IMR-90 (cell line): ENCODE measurements at regions not wholly inside any gene's neighbourhood (a gene's known extent, or its start where the extent isn't known, plus 50 kb on each side); places are given as distances from the start of the nearest gene placed in this dataset.

Experiments used
- ATAC-seq: fragments of 200-7000 bp; cut with Tn5 transposase; 2 replicates; pipeline ENCODE4 v1.9.1; 2020; ENCODE audit warnings: low read depth, mild to moderate bottlenecking, moderate library complexity
- BruUV-seq: library from RNA; stranded (reverse); fragments of 400-500 nt; replicated peaks from 2 replicates; lab custom pipeline; 2021; lab: Mats Ljungman, UMichigan
- CTCF ChIA-PET: fragments of 300-600 bp; formaldehyde crosslinking; extraction: SDS; loops from one replicate; lab custom pipeline; 2021; ENCODE audit warnings: antibody characterized with exemption; lab: Yijun Ruan, JAX
- POLR2A ChIA-PET: fragments of 300-600 bp; sonication (Branson Sonifier 250); formaldehyde crosslinking; loops from one replicate; lab custom pipeline; 2022; ENCODE audit warnings: antibody characterized with exemption; ENCODE audit not compliant: unreplicated experiment; lab: Charles Lee
- DNase-seq: peaks from one replicate; pipeline ENCODE4 v3.0.0; 2013
- H2AFZ ChIP-seq: replicated peaks from 2 replicates; pipeline ENCODE3; 2013; ENCODE audit warnings: low read length, mild to moderate bottlenecking; ENCODE audit not compliant: poor library complexity
- H2AK5ac ChIP-seq: 2 replicates; pipeline ENCODE4 v1.6.1; 2013; ENCODE audit warnings: low read depth, low read length, inconsistent platforms
- H2AK9ac ChIP-seq: replicated peaks from 2 replicates; pipeline ENCODE3; 2013; ENCODE audit warnings: mild to moderate bottlenecking, low read depth, low read length, moderate library complexity; ENCODE audit not compliant: poor library complexity
- H2BK120ac ChIP-seq: 2 replicates; pipeline ENCODE4 v1.6.1; 2013; ENCODE audit warnings: low read depth, low read length, inconsistent platforms
- H2BK15ac ChIP-seq: 3 replicates; pipeline ENCODE4 v1.6.1; 2013; ENCODE audit warnings: low read depth, low read length, inconsistent platforms
- H2BK20ac ChIP-seq: 2 replicates; pipeline ENCODE4 v1.6.1; 2013; ENCODE audit warnings: low read depth, mild to moderate bottlenecking, inconsistent platforms, low read length, moderate library complexity
- H2BK5ac ChIP-seq: 2 replicates; pipeline ENCODE4 v1.6.1; 2013; ENCODE audit warnings: mild to moderate bottlenecking, low read depth, low read length, inconsistent platforms; ENCODE audit not compliant: poor library complexity, severe bottlenecking
- H3K14ac ChIP-seq: replicated peaks from 2 replicates; pipeline ENCODE4 v1.6.1; 2013; ENCODE audit warnings: low read depth, low read length, inconsistent platforms
- H3K18ac ChIP-seq: 2 replicates; pipeline ENCODE4 v1.6.1; 2013; ENCODE audit warnings: low read depth, low read length, control low read depth
- H3K23ac ChIP-seq: 2 replicates; pipeline ENCODE4 v1.6.1; 2013; ENCODE audit warnings: low read depth, low read length, inconsistent platforms
- H3K27ac ChIP-seq: 2 replicates; pipeline ENCODE4 v1.5.1; 2013; ENCODE audit warnings: mild to moderate bottlenecking, control low read depth, low read length; ENCODE audit not compliant: insufficient read depth
- H3K27me3 ChIP-seq: 2 replicates; pipeline ENCODE4 v1.6.1; 2013; ENCODE audit warnings: low read length; ENCODE audit not compliant: control insufficient read depth, insufficient read depth
- H3K36me3 ChIP-seq: 2 replicates; pipeline ENCODE4 v1.6.1; 2013; ENCODE audit warnings: low read length, mixed read lengths; ENCODE audit not compliant: control insufficient read depth, insufficient read depth
- H3K4ac ChIP-seq: 2 replicates; pipeline ENCODE4 v1.6.1; 2013; ENCODE audit warnings: low read depth, low read length, inconsistent platforms
- H3K4me1 ChIP-seq: 2 replicates; pipeline ENCODE4 v1.6.1; 2013; ENCODE audit warnings: low read length, mixed read lengths; ENCODE audit not compliant: control insufficient read depth, insufficient read depth
- H3K4me2 ChIP-seq: 2 replicates; pipeline ENCODE4 v1.6.1; 2013; ENCODE audit warnings: low read depth, mild to moderate bottlenecking, control low read depth, low read length, moderate library complexity
- H3K4me3 ChIP-seq: 2 replicates; pipeline ENCODE4 v1.5.1; 2013; ENCODE audit warnings: low read depth, mild to moderate bottlenecking, control low read depth, low read length, moderate library complexity; ENCODE audit not compliant: insufficient read depth
- H3K56ac ChIP-seq: 2 replicates; pipeline ENCODE4 v1.6.1; 2013; ENCODE audit warnings: low read length, inconsistent platforms; ENCODE audit not compliant: insufficient read depth; ENCODE audit errors: extremely low read depth
- H3K79me1 ChIP-seq, 2 experiments: 2 replicates each; pipeline ENCODE4 v1.6.1; 2013; ENCODE audit warnings: low read length in 2 of 2, inconsistent platforms in 1 of 2, low read depth in 1 of 2
- H3K9ac ChIP-seq: 2 replicates; pipeline ENCODE4 v1.6.1; 2013; ENCODE audit warnings: low read depth, low read length, control low read depth
- H3K9me1 ChIP-seq: 2 replicates; pipeline ENCODE4 v1.6.1; 2013; ENCODE audit warnings: low read length, inconsistent platforms; ENCODE audit not compliant: insufficient read depth
- H3K9me3 ChIP-seq: 2 replicates; pipeline ENCODE4 v1.6.1; 2013; ENCODE audit warnings: low read length; ENCODE audit not compliant: control insufficient read depth, insufficient read depth
- H4K20me1 ChIP-seq: 2 replicates; pipeline ENCODE4 v1.6.1; 2013; ENCODE audit warnings: low read length, inconsistent platforms; ENCODE audit not compliant: insufficient read depth
- H4K5ac ChIP-seq: 2 replicates; pipeline ENCODE4 v1.6.1; 2013; ENCODE audit warnings: mild to moderate bottlenecking, low read depth, low read length, control low read depth
- H4K8ac ChIP-seq, 2 experiments: 2 replicates each; pipeline ENCODE4 v1.6.1; 2013; ENCODE audit warnings: low read depth in 2 of 2, low read length in 2 of 2, control low read depth in 1 of 2, inconsistent platforms in 1 of 2
- H4K91ac ChIP-seq: 2 replicates; pipeline ENCODE4 v1.6.1; 2013; ENCODE audit warnings: low read depth, low read length, inconsistent platforms; ENCODE audit not compliant: insufficient read depth
- NFE2L2 ChIP-seq: fragments of 150-350 bp; IDR thresholded peaks from 2 replicates; pipeline ENCODE4 v1.6.1; 2016; ENCODE audit warnings: low read depth, mild to moderate bottlenecking, low read length
- dilution Hi-C: fragments of 300-500 bp; cut with HindIII; formaldehyde crosslinking; loops from one replicate; pipeline ENCODE4 v1.14.3; 2018; ENCODE audit warnings: low sequenced_read_pairs; ENCODE audit not compliant: unreplicated experiment
- in situ Hi-C: fragments of 300-500 bp; cut with MboI; formaldehyde crosslinking; loops from 3 replicates; pipeline ENCODE4 v1.14.3; 2019; ENCODE audit warnings: low sequenced_read_pairs, inconsistent platforms, mixed read lengths
- intact Hi-C: fragments of 100-400 bp; cut with micrococcal nuclease; formaldehyde crosslinking; loops from 2 replicates; pipeline ENCODE4 v1.10.0; 2022
- TF ChIP-seq, protein P1 (sequence below): conservative IDR thresholded peaks from 2 replicates; pipeline ENCODE4 v1.5.1; 2012; ENCODE audit warnings: mild to moderate bottlenecking, low read depth, low read length, improper control_type of control experiment

DNA sequence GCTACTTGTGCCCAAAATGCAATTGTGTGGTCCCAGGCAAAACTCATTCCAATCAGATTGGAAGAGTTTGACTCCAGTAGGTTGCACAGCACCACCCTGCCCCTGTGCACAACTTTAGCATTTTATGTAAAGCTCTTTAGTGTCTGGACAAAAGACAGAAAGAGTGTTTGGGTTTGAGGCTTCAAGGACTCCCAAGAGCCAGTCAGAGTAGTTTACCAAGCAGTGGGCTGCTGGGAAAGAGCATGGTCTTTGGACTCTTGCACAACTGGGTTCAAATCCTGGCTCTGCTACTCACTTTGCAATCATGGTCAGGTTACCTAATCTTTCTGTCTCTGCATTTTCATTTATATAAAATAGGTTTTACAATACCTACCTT, 75.8 kb upstream of the UMPS start:
- Histone ChIP-seq H3K9me1 (no peaks in the 10 kb centered on the region), H3K4me3 (no peak overlapping the region), H3K14ac (no peak overlapping the region), H3K79me1 (no peaks in the 10 kb centered on the region), H2AFZ (no peak overlapping the region), H3K9ac (no peak overlapping the region), H3K23ac (no peak overlapping the region), H4K8ac (no peak overlapping the region), H4K5ac (no peak overlapping the region), H2BK15ac (no peak overlapping the region), H4K20me1 (no peaks in the 10 kb centered on the region), H3K27me3 (peaks cover 2% of the 10 kb centered on the region; the same call in 1 of the 2 replicates), H3K9me3 (no peaks in the 10 kb centered on the region), H3K4me1 (no peaks in the 10 kb centered on the region), H3K36me3 (no peaks in the 10 kb centered on the region), H3K18ac (no peak overlapping the region), H2BK120ac (no peak overlapping the region), H3K4me2 (no peak overlapping the region), H2BK20ac (no peak overlapping the region), H2AK5ac (no peak overlapping the region), H4K91ac (no peak overlapping the region), H2AK9ac (no peak overlapping the region), H3K4ac (no peak overlapping the region), H2BK5ac (no peak overlapping the region), H3K56ac (no peak overlapping the region), H3K27ac (no peak overlapping the region)
- DNase-seq (no peak), ATAC-seq (no peak)
- in situ Hi-C loops (no loop called here), intact Hi-C loops (no loop called here), dilution Hi-C loops (no loop called here)
- no peak for TF ChIP-seq NFE2L2
- TF ChIP-seq, protein P1, sequence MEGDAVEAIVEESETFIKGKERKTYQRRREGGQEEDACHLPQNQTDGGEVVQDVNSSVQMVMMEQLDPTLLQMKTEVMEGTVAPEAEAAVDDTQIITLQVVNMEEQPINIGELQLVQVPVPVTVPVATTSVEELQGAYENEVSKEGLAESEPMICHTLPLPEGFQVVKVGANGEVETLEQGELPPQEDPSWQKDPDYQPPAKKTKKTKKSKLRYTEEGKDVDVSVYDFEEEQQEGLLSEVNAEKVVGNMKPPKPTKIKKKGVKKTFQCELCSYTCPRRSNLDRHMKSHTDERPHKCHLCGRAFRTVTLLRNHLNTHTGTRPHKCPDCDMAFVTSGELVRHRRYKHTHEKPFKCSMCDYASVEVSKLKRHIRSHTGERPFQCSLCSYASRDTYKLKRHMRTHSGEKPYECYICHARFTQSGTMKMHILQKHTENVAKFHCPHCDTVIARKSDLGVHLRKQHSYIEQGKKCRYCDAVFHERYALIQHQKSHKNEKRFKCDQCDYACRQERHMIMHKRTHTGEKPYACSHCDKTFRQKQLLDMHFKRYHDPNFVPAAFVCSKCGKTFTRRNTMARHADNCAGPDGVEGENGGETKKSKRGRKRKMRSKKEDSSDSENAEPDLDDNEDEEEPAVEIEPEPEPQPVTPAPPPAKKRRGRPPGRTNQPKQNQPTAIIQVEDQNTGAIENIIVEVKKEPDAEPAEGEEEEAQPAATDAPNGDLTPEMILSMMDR: no peak
- ChIA-PET POLR2A (no interaction called here), CTCF (no interaction called here)
- no TSS peak for BruUV-seq
